ENCODE measurements at regions not wholly inside any gene's neighbourhood (a gene's known extent, or its start where the extent isn't known, plus 50 kb on each side); places are given as distances from the start of the nearest gene placed in this dataset.

DNA sequence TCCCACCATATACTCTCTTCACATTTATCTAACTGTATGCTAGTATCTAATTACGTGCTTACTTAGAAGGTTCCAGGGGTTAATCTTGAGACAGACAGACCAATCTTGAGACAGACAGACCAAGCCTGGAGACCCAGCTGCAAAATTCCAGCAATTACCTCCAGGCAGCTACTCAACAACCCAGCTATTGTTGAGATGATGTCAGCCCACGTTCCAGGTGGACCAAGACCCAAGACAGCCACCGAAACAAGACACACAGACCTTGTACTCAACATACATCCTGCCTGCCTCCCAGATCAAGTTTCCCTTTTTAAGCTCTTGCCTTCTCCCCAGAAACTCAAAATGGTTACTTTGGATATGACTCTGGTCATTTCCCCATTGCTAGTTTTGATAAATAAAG lies 64.9 kb upstream of the VASH1 start:
- H3K4me3 ChIP-seq = no peak overlapping the region
- H3K9me3 ChIP-seq = no peaks in the 10 kb centered on the region
- TF ChIP-seq CTCF (IDR thresholded peaks at IDR 0.05) = no peak
- no peak for TF ChIP-seq POLR2A (IDR thresholded peaks at IDR 0.05)
- no peaks in the 10 kb centered on the region for H3K4me1 ChIP-seq
- intact Hi-C loops (cut with DNase I; ENCODE audit: low total_unique reads) = no loop called here
- no peak overlapping the region for H3K27ac ChIP-seq
- no peaks in the 10 kb centered on the region for H3K36me3 ChIP-seq
- no peaks in the 10 kb centered on the region for H3K27me3 ChIP-seq
- no peak for DNase-seq

GRCh38 chr14:76696791-76697190 lies 64.5 kb upstream of the VASH1 start:
- no peaks in the 10 kb centered on the region for H3K27me3 ChIP-seq
- H3K4me3 ChIP-seq = no peak overlapping the region
- H3K27ac ChIP-seq = no peak overlapping the region
- no peak for DNase-seq
- TF ChIP-seq CTCF (IDR thresholded peaks at IDR 0.05) (no peak), POLR2A (IDR thresholded peaks at IDR 0.05) (no peak)
- H3K9me3 ChIP-seq = no peaks in the 10 kb centered on the region
- no peaks in the 10 kb centered on the region for H3K36me3 ChIP-seq
- no peaks in the 10 kb centered on the region for H3K4me1 ChIP-seq
- intact Hi-C loops (cut with DNase I; ENCODE audit: low total_unique reads) = no loop called here

DNA sequence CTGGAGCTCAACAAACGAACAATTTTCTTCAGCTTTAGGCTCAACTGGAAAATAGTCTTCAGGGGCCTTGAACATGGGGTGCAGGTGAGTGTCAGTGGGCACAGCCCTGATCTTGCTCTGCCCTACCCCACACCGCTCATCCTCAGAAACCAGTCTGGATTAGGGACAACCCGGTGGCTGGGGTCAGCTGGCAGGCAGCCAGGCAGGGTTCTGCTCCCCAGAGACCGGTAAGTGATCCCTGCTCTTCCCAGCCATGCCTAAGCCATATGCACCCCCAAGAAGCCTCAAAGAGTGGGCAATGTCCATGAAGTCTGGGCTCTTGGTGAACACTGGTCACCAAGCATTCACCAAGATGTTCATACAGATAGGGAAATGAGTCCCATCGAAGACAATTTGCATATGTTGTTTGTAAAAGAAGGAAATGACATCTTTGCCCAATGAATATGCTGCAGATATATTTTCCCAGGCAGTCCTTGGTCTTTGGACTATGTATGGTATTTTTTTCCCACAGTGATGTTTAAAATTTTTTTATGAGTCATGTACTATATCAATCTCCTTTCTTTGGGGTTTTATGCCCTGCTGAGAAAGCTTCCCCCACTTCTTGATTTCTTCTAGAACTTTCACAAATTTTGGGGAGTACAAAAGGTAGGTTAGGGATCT lies 63.9 kb upstream of the VASH1 start:
- DNase-seq = no peak
- Histone ChIP-seq H3K36me3 (no peaks in the 10 kb centered on the region), H3K4me1 (no peaks in the 10 kb centered on the region), H3K27ac (no peak overlapping the region), H3K9me3 (no peaks in the 10 kb centered on the region), H3K27me3 (no peaks in the 10 kb centered on the region), H3K4me3 (no peak overlapping the region)
- TF ChIP-seq POLR2A (IDR thresholded peaks at IDR 0.05) (no peak), CTCF (IDR thresholded peaks at IDR 0.05) (no peak)
- intact Hi-C loops (cut with DNase I; ENCODE audit: low total_unique reads) = no loop called here

- no peak overlapping the region for H3K4me3 ChIP-seq
- H3K4me1 ChIP-seq = no peaks in the 10 kb centered on the region
- no peak overlapping the region for H3K27ac ChIP-seq
- intact Hi-C loops (cut with DNase I; ENCODE audit: low total_unique reads) = no loop called here
- no peaks in the 10 kb centered on the region for H3K27me3 ChIP-seq
- no peaks in the 10 kb centered on the region for H3K36me3 ChIP-seq
- TF ChIP-seq POLR2A (IDR thresholded peaks at IDR 0.05) (no peak), CTCF (IDR thresholded peaks at IDR 0.05) (no peak)
- no peaks in the 10 kb centered on the region for H3K9me3 ChIP-seq
- no peak for DNase-seq
Measured at GRCh38 chr14:76698191-76698590, 63.1 kb upstream of the VASH1 start.

DNA sequence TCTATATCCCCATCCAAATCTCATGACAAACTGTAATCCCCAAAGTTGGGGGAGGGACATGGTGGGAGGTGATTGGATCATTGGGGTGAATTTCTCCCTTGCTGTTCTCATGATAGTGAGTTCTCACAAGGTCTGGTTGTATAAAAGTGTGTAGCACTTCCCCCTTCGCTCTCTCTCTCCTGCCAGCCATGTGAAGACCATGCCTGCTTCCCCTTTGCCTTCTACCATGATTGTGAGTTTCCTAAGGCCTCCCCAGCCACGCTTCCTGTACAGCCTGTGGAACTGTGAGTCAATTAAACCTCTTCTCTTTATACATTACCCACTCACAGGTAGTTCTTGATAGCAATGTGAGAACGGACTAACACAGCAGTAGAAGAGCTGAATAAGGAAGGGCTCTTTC lies 62.6 kb upstream of the VASH1 start:
- Histone ChIP-seq H3K4me3 (no peak overlapping the region), H3K36me3 (no peaks in the 10 kb centered on the region), H3K27ac (no peak overlapping the region), H3K4me1 (no peaks in the 10 kb centered on the region), H3K27me3 (no peaks in the 10 kb centered on the region), H3K9me3 (no peaks in the 10 kb centered on the region)
- no peak for TF ChIP-seq POLR2A (IDR thresholded peaks at IDR 0.05)
- no peak for TF ChIP-seq CTCF (IDR thresholded peaks at IDR 0.05)
- intact Hi-C loops (cut with DNase I; ENCODE audit: low total_unique reads) = no loop called here
- no peak for DNase-seq
